ENCODE measurements at regions not wholly inside any gene's neighbourhood (a gene's known extent, or its start where the extent isn't known, plus 50 kb on each side); places are given as distances from the start of the nearest gene placed in this dataset.
"Not testable (repeated sequence)": the region's sequence is repeated elsewhere in the genome, so short reads cannot be mapped to it uniquely, and the experiment has no call there.

DNA sequence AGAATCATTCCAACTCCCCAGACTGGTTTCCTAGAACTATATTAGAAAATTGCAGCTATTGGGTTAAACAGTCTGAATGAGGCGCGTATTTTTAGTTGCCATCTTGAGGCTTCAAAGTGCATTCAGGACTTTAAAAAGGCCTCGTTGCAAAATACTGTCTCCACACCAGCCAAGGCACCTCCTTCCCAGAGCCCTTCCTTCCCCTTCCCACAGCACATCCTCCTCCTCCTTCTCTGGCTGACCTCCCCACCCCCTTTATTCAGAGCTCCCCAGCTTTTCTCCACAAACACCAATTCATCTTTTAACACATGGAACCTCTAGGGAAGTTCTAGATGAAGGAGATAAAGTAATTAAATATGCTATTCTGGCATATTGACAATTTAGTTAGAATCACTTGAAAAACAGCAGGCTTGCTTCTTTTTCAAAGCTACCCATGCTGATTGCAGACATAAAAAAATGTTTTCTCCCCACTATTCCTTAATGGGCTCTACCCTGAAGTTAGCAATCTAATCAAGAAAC, 90.3 kb downstream of the RTP5 start:
- no peak for DNase-seq

DNA sequence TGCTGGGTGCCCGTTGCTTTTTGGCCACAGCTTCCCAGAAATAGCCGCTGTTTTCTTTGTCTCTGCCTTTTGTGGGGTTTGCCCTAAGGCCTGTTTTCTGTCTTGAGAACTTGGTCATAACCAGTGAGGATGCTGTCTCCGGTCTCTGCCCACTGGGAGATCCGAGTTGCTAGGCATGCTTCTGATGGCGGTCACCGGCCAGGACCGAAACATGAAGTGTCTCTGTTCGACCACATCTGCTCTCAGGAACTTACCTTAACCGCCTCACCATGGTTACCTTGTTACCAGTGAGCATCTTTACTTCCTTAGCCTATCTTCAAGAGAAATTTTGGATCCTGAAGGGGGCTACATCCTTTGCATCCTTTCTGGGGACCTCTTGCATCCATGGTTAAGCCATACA, 91.9 kb downstream of the RTP5 start:
- no peak for DNase-seq

DNA sequence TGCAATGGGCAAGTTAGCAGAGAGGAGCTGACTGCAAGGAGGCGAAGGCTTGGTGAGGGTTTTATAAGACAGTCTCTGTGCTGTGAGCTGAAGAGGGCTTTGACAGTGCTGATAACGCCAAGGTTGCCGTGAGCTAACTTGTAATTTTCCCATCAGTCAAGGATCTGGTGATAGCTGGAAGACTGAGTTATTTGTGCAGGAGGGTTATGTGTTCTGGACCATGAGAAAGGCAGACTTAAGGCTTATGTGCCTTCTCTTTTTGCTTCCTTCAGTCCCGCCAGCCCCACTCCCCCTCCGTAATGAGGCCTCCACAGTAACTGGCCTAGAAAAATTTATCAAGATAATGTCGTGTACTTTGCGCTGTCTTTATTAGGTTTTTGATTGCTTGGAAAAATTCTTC, 94.6 kb downstream of the RTP5 start:
- no peak for DNase-seq

DNA sequence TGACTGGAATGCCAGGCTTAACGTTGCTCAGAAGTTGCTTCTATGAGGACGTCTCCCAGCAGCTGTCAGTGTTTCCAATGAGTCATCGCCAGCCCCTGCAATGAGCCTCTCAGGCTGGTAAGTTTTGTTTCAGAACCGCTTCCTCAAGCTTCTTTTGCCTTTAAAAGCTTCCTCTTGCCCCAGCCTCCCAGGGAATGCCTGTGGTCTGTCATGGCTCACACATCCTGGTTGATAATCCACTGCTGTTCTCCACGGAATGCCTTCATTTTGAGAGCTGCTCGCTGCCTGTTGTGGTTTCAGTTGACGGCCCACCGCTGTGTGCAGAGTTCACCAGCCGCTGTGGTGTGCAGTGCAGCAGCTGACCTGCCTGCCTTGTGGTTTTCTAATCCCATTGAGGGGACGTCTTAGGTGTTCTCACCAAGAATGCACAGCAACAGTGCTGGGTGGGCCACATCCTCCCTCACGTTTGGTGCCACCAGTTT, 96.4 kb downstream of the RTP5 start:
- peak; percentile 43 to 56 for DNase-seq

DNA sequence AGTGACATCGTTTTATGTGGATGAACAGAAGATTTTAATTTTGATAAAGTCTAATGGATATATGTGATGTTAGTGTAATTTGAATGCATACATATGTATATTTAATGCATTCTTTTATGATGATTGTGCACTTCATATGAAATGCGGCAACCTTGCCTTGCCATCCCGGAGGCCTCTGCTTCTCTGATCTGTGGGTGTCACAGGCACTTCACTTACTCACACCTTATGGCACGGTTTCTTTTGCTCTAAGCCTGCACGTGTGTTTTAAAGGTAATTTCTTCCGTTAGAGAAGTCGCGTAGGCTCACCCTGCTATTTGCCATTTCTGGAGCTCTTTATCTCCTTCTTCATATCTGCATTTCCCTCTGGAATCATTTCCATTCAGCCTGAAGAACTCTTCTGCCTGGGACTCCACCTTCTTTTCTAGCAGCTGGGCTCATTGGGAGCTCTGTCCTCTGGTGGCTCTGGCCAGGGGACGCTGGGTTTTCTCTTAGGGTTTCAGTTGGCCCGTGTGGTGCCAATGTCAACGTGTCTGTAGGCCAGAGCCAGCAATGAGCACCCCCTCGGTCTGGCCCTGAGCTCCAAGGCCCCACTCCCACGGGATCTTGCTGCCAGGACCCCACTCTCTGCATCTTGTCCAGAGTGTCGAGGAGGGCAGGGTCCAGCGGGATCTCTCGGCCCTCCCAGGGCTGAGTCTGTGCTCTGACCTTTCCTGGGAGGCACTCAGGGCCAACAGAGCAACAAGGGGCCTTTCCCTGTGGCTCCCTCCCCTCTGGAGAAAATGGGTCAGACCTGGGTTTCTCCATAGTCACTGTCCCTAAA, 97.3 kb downstream of the RTP5 start:
- no peak for DNase-seq

DNA sequence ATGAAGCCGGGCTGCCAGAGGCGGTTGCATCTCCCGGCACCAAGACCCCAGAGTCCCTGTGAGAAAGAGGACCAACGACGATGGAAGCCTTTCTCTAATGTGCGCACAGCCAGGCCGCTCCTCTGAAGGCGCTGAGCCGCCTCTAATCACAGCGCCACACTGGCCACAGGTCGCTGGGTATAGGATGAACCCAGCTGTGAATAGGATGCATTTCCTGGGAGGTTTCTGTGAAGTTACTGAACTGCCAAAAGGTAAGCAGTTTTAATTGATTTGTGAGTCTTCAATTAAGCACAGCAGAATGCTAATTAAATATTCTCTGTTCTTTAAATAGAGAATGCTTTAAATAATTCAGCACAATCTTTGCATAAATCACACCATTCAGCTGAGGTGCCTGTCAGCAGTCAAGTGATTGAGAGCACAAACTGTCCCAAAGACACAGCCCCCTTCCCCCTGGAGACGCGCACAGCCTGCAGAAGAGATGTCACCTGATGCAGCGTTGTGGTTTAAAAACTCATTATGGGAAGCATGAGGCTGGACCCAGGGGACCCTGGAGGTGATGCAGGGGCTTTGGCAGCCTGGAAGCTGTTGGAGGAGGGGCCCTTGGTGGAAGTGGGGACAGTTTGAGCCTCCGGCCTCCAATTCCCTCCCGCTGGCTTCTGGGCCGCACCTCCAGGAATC, 98.1 kb downstream of the RTP5 start:
- peak in 1 of 2 donors; percentile 29 for DNase-seq

DNA sequence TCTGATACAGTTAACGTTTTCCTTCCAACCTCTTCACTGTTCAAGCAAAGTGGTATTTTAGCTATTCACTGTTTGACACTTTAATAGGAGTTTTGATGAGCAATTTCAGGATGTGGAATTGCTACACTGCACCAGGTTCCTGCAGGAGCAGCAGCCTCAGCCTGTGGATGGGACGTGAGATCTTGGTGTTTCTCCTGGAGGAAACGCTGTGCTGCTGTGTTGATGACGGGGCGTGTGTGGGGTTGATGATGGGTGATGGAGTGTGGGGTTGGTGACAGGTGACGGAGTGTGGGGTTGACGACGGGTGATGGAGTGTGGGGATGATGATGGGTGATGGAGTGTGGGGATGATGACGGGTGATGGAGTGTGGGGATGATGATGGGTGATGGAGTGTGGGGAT, 98.9 kb downstream of the RTP5 start:
- DNase-seq = no peak

DNA sequence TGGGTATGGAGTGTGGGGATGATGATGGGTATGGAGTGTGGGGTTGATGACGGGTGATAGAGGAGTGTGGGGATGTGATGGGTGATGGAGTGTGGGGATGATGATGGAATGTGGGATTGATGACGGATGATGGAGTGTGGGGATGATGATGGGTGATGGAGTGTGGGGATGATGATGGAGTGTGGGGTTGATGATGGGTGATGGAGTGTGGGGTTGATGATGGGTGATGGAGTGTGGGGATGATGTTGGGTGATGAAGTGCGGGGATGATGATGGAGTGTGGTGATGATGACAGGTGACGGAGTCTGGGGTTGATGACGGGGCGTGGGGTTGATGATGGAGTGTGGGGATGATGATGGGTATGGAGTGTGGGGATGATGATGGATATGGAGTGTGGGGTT, 99.7 kb downstream of the RTP5 start:
- DNase-seq = not testable (repeated sequence)

DNA sequence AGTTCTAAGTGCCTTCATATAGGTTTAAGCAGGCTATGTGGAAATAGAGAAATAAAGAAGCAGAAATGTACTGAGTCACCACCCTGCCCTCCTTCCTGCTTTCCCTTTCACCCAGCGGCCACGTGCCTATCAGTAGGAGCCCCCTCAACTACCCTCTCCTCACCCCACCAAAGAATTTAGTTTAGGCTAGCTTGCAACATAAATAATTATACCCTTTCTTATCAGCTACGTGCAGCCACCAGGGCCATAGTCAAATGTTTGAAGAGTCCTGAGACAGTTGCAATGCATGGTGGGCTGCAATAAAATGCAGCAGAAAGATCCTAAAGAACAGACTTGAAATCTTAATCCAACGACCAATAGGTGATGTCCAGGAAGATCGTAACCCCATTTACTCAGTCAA, 101.2 kb downstream of the RTP5 start:
- no peak for DNase-seq

DNA sequence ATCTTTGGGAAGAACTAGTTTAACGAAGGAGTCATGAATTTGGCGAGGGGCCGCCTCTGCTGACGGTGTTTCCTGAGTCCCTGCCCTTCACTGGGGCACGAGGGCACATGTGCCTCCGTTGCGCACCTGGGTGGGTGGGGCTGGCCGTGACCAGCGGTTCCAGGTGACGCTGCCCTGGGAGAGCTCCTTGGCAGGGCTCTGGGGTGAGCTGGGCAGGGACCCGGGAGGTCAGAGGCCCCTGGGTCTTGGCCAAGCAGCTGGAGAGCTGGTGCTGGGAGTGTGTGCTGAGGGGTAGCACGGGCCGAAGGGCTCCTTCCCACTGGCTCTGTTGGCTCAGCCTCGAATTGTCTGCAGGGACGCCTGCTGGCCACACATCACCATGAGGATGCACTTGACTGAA, 104.6 kb downstream of the RTP5 start:
- DNase-seq = no peak

DNA sequence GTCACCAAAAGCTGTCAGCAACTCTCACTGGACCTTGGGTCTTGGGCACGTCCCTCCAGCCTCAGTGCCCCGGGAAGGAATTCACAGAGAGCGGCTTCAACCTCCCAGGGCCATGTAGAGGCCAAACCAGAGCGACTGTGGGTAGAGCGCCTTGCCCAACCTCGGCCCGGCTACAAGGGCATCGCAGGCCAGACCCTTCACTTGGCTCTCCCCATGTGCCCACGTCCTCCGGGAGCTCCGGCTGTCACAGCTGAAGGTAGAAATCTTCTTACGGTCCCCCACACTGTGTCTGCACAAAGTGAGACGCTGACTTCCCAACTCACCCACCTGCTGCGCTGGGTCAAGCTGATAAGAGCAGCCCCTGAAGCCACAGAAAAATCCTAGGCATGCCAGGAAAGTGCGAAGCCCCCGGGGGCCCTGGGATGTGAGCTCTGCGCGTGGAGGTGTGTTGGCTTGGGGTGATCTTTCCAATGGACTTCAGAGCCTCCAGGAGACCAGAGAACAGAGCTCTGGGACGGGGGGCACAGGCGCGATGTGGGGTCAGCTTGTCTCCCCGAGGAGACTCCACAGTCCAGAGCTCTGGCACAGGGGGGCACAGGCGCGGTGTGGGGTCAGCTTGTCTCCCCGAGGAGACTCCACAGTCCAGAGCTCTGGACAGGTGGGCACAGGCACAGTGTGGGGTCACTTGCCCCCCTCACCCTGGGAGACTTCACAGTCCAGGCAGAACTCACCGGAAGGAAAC, 105.5 kb downstream of the RTP5 start:
- no peak for DNase-seq

DNA sequence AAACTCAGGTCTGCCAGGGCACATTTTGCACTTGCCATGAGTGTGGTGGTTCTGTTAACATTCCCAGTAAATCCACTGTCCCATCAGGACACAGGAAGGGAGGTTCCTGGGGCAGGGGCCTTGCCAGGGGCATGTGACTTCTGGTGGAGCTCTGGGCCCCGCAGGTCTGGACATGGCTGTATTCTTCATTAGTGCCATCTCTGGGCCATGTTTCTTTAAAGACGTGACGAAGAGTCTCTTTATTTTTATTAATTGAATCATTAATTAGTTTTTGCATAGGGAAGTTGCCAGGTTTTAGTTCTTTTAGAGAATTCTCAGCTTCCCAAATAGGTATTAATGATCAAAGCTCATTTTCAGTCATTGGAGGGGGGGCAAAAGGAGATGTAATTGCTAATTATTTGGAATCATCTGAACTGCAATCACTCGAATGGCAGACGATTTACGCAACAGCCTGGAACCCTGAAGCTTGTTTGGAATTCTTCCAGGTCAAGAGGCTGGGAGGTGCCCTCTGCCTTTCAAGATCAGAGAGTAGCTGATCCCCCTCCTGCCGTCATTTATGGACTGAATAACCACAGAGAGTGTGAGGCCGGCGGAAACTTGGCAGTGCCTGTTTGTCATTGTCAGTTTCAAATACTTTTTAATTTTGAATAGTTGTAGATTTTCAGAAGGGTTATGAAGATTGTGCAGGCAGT, 106.2 kb downstream of the RTP5 start:
- DNase-seq = no peak

DNA sequence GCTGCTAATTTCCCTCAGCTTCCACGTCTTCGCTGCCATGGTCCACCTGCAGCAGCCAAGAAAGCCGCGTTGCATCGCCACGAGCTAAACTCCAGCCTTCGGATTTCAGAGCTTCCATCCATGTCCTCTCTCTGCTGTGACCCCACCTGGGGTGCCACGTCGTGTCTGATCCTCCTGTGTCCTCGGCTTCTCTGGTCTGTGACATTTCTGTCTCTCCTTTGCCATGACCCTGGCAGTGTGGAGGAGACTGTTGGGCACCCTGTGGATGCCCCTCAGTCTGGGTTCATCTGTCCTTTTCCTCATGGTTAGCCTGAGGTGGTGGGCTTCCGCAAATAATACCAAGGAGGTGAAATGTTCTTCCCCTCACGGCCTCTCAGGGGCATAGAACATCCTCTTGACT, 106.8 kb downstream of the RTP5 start:
- DNase-seq = no peak

DNA sequence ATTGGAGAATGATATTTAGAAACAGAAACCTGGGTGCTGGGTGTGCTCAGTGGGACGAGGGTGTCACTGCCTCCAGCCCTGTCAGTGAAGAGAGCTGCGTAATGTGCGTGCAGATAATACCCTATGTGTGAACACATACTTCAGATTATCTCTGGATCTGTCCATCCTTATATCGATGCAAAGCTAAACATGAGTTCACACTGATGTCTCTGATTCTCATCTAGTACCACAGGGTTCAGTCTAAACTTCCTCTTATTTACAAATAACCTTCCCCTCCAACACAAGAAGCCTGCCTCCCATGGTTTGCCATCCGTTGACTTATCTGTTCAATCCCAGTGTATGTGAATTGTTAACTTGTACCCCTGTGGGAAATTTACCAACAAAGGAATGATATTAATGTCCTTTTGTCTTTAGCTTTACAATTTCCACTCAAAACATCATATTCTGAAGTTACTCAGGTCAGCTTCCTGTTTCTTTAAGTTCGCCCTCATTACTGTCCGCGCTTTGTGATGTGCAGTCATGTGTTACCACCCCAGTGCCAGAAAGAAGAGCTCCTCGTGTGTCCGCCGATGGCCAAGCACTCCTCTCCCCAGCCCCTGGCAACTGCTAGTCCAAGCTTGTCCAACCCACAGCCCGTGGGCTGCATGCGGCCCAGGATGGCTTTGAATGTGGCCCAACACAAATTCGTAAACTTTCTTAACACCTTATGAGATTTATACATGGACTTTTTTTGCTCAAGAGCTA, 108.2 kb downstream of the RTP5 start:
- no peak for DNase-seq

DNA sequence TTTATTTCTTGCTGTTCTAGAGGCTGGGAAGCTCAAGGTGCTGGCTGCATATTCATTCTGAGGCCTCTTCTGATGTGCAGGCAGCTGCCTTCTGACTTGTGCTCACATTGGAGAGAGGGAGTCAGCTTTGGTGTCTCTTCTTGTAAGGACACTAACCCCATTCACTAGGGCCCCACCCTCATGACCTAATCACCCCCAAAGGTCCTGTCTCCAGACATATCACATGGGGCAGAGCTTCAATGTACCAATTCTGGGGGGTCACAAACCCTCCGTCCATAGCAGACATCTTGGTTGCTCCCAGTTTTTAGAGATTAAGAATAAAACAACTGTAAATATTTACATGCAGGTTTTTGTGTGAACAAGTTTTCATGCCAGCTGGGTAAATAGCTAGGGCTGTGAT, 109.1 kb downstream of the RTP5 start:
- DNase-seq = no peak

DNA sequence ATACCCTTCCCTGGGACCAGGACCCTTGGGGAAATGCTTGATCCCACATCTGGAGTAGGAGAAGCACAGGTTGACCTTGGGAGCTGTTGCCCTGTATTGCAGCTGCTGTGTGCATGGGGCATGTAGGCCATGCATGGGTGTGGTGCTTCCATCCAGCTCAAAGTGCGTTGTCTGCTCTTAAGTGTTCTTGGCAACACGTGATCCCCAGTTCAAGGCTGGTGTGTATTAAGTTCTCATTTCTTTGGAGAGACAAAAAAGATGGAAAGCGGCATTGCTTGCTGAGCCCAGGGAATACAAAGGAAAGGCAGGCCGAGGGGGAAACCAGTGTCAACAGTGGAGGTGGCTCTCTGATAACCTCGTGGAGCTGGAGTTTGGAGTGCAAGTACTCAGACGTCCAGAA, 110.7 kb downstream of the RTP5 start:
- DNase-seq = no peak

DNA sequence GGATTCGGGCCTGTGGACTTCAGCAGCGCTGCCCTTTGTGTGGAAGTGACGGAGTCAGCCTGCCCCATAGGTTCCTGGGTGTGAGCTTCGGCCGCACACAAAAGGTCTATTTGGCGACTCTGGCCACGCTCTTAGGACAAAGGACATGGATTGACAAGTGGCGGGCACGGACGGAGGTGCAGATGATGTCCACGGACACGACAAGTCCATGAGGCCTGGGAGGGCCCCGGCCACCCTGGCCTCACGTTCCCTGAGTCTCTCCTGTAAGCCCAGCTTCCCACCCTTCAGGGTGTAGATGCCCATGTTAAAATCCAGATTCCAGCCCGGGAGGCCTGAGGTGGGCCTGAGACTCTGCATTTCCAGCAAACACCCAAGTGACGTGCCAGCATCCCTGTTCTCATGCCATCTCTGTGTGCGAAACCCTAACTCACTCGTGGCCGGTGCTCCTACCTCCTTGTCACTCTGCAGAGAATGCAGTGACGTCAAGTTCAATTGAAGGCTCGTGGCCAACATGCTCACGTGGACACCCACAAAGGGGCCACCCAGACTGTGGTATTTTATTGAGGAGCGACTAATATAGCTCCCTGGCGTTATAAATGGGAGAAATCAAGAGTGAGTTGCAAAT, 111.7 kb downstream of the RTP5 start:
- DNase-seq = no peak

DNA sequence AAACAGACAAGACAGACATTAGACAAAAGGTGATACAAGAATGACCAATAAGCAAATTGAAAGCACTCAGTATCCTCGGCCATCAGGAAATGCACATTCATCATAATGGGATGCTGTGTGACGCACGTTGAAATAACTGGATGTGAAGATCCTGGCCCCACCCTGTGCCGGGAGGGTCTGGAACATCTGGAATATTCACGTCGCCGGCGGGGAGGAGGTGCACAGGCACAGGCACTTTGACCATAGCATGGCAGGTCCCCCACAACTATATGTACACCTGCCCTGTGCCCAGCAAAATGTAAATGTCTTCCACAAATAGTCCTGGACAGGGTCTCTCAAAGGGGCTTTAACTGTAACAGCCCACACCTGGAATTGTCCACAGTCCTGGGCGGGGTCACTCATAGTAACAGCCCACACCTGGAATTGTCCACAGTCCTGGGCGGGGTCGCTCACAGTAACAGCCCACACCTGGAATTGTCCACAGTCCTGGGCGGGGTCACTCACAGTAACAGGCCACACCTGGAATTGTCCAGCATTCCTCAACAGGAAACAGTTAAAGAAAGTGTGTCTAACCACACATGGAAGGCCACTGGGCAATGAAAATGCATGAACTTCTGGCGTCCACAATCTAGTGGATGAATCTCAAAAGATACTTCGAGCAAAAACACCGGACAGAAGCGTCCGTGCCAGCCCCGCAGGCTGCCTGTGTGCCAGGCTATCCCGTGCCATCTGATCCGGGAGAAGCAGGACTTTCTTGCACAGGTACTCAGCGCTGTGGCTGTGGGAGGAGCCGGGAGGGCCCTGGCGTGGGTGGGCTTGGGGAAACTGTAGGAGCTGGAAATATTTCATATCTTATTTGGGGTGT, 113.4 kb downstream of the RTP5 start:
- DNase-seq = no peak

DNA sequence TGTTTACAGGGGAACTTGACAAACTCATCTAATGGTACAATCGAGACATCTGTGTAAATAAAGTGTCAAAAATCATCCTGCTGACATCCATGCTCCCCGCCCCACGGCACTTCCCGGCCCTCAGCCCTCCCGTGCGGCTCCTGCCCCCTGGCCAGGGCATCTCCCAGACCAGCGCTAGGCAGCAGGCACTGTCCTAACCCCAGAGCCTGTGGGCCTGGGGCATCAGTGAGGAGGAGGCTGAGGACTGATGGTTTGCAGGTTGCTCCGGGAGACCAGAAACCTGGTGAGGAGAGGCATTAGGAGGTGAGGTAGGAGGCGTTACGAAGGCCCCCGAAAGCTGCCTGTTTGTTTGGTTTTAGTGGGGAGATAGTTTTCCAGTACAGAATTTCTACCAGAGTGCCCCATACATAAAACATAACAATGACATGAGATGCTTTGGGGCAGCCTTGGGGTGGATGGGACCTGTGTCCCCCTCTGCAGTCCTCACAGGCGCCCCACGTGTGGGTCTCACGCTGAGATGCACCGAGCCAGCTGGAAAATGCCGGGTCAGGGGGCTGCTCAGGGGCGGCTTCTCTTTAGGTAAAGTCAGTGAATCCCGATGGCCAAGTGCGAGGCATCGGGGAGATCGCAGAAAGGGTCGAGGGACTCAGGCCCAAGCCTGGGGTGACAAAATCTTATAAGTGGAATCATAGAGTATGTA, 114.2 kb downstream of the RTP5 start:
- DNase-seq = no peak

DNA sequence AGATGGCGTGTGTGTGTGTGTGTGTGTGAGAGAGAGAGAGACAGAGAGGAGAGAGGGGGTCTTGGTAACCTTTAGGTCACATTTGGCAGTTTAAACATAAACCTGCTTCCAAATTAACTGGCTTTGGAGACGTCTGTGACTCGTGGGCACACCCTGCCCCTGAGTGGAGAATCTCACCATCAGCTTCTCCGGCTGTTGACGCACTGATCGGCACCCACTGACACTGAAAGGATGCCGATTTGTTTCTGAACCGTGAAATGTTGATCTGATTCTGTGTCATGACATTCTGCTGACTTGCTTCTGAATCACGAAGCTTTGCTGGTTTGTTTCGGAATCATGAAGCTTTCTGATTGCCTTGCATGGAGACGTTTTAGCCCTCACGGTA, 114.7 kb downstream of the RTP5 start:
- no peak for DNase-seq
